ENCODE measurements at regions not wholly inside any gene's neighbourhood (a gene's known extent, or its start where the extent isn't known, plus 50 kb on each side); places are given as distances from the start of the nearest gene placed in this dataset.

DNA sequence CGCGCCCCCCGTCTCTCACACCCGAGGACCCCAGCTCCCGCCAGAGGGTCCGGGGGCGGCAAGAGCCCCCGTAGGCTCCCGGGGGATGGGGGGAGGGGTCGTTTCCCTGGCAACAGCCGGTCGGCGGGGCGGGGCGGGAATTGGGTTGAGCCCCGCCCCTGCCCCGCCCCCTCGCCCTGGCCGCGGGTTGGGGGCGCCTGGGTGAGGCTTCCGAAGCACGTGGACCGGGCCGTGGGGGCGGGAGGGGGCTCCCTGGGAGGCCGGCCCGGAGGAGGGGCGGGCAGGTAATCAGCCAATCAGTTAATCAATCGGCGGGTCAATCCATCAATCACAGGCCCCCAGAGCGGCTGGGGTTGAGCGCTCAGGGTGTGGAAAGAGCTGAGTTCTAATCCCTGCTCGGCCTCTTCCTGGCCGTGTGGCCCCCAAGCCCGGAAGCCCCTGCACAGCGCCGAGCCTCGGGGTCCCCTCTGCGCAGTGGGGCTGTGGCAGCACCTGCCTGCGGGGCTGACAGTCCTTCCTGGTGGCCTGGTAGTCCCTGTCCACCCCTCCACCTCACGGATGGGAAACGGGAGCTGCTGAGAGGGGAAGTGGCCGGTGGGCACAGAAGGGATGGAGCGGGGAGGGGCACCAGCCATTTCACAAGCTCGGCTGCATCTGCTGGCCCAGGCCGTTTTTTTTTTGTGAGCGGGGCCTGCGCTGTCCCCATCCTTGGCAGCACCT is 174.2 kb upstream of the IER5L start:
- no peak for DNase-seq (ENCODE audit: low read depth)
- TF ChIP-seq, protein P1, sequence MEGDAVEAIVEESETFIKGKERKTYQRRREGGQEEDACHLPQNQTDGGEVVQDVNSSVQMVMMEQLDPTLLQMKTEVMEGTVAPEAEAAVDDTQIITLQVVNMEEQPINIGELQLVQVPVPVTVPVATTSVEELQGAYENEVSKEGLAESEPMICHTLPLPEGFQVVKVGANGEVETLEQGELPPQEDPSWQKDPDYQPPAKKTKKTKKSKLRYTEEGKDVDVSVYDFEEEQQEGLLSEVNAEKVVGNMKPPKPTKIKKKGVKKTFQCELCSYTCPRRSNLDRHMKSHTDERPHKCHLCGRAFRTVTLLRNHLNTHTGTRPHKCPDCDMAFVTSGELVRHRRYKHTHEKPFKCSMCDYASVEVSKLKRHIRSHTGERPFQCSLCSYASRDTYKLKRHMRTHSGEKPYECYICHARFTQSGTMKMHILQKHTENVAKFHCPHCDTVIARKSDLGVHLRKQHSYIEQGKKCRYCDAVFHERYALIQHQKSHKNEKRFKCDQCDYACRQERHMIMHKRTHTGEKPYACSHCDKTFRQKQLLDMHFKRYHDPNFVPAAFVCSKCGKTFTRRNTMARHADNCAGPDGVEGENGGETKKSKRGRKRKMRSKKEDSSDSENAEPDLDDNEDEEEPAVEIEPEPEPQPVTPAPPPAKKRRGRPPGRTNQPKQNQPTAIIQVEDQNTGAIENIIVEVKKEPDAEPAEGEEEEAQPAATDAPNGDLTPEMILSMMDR (conservative IDR thresholded peaks at IDR 0.05; ENCODE audit: control insufficient read depth, insufficient read depth, low read depth, low read length) = no peak
- H3K4me3 ChIP-seq (ENCODE audit: control insufficient read depth, low read depth, low read length) = peak overlapping the region; percentile 44

DNA sequence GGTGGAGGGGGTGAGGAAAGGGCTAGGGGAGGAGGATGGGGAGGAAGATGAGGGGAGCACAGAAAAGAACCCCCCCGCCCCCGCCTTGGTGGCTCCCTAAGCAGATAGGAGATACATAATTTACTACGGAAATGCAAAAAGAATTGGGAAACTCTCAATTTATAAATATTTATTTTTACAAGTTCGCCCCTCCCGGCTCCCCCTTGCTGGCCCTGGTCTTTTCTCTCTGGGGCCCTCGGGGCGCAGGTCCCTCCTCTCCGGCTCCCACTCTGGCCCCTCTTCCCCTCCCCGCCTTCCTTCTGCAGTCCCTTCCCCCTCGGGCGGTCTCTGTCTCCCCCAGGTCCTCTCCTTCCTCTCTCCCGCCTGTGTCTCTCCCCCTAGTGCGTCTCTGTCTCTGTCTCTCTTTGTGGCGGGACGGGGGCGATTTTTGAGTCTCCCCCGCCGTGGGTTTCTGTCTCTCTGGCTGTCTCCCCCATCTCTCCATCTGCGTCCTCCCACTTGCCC is 173.6 kb upstream of the IER5L start:
- no peak for DNase-seq (ENCODE audit: low read depth)
- H3K4me3 ChIP-seq (ENCODE audit: control insufficient read depth, low read depth, low read length) = peak overlapping the region; percentile 44
- TF ChIP-seq, protein P1 (conservative IDR thresholded peaks at IDR 0.05; ENCODE audit: control insufficient read depth, insufficient read depth, low read depth, low read length) = no peak

DNA sequence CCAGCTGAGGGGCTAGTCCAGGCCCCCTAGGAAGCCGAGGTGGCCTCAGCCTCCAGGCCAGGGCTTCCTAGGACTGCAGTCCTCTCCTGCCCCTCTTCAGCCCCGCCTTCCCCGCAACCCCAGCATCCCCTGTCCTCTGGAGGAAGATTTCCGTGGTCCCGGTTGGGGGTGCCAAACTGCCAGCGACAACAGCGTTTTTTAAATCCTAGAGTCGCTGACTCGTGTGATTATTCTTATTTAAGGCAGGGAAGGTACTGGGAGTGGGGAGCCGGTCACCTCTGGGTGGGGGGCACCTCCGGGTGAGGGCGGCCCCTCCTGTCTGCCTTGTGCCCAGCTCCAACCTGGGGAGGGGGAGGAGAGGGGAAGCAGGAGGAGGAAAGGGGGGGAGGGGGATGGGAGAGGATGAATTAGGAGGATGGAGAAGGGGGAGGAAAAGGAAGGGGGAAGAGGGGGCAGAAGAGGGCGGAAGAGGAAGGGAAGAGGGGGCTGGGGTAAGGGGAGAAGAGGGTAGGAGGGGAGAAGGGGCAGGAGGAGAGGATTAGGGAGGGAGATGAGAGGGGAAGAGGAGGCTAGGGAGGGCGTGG is 173.1 kb upstream of the IER5L start:
- H3K4me3 ChIP-seq (ENCODE audit: control insufficient read depth, low read depth, low read length) = no peak overlapping the region
- TF ChIP-seq, protein P1 (conservative IDR thresholded peaks at IDR 0.05; ENCODE audit: control insufficient read depth, insufficient read depth, low read depth, low read length) = no peak
- DNase-seq (ENCODE audit: low read depth) = no peak

DNA sequence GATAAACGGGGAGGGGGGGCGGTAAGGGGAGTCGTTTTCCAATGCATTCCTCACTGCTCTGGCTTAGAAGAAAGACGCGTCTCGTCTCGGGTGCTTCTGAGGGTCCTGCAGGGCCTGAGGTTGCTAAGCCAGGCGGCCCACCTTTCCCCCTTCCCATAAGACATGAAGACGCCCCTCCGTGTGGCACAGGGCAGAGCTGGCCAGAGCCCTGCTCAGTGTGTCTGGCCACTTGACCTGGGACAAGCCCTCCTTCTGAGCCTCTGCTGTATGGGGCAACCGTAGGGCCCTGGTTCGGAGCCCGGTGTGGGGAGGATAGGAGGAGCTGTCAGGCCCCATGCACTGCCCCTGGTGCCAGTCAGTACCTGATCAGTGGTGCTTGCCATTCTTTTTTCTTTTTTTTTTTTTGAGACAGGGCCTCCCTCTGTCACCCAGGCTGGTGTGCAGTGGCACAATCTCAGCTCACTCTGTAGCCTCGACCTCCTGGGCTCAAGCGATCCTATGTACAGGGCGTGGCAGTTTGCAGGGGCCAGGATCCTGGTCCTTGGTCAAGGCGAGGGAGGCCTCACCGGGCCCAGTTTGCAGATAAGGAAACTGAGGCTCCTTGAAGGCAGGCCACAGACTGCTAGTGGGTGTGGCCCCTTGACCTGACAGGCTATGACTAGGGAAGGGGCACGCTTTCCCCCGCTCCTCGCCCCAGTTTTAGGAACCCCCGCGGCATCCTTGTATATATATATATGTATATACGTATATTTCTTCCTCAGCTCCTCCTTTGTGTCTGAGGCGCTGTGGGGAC is 172.3 kb upstream of the IER5L start:
- no peak overlapping the region for H3K4me3 ChIP-seq (ENCODE audit: control insufficient read depth, low read depth, low read length)
- TF ChIP-seq, protein P1 (conservative IDR thresholded peaks at IDR 0.05; ENCODE audit: control insufficient read depth, insufficient read depth, low read depth, low read length) = no peak
- DNase-seq (ENCODE audit: low read depth) = no peak

DNA sequence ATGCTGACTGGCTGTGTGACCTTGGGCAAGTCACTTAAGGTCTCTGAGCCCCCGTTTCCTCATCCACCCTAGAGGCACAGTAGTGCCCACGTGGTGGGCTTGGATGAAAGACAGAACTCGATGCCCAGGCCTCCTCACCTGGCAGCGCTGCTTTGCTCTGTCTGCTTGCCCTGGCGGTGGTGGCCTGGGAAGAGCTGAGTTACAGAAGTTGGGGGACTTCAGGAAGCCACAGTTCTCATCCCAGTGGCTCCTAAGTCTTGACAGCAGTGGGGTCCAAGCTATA is 171.5 kb upstream of the IER5L start:
- H3K4me3 ChIP-seq (ENCODE audit: control insufficient read depth, low read depth, low read length) = no peak overlapping the region
- TF ChIP-seq, protein P1 (conservative IDR thresholded peaks at IDR 0.05; ENCODE audit: control insufficient read depth, insufficient read depth, low read depth, low read length) = no peak
- DNase-seq (ENCODE audit: low read depth) = no peak

DNA sequence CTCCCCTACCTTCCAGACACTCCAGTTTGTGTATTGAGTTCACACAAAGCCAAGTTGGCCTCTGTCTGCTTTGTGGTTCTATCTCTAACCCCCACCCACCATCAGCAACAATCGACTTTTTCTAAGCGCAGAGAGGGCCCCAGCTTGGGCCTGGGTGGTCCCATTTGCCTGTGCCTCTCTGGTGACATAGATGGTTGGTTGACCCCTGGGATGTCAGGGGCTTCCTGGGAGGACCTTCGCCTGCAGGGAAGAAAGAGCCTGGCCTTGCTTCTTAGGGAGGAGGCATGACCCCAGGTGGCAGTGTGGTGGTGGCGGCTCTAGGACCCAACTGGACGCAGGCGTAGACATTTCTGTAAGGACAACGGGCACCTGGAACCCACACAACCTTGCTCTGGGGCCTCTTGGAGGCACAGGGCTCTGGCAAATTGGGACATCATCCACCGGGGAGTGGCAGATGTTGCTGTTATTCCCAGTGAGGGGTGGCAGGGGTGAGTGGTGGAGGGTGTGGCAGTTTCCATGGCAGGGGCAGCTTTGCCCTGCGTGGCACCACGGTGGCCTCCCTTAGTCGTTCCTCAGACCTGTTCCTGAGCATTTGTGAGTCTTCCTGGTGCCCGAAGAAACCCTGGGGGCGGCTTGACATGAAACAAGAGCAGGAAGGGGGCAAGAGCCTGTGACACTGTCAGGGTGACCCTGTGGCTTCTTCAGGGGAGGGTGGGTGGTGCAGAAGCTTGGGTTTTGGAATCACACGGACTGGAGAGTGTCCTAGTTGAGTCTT is 171.0 kb upstream of the IER5L start:
- H3K4me3 ChIP-seq (ENCODE audit: control insufficient read depth, low read depth, low read length) = no peak overlapping the region
- DNase-seq (ENCODE audit: low read depth) = no peak
- TF ChIP-seq, protein P1 (conservative IDR thresholded peaks at IDR 0.05; ENCODE audit: control insufficient read depth, insufficient read depth, low read depth, low read length) = no peak

Measured in fibroblast of mammary gland (primary cell).